ENCODE measurements at regions not wholly inside any gene's neighbourhood (a gene's known extent, or its start where the extent isn't known, plus 50 kb on each side); places are given as distances from the start of the nearest gene placed in this dataset.

GRCh38 chr5:165809914-165810313 is 2304.5 kb downstream of the MAT2B start:
- Histone ChIP-seq H3K36me3 (ENCODE audit: control insufficient read depth, insufficient read depth, low read length) (no peaks in the 10 kb centered on the region), H3K4me3 (ENCODE audit: low read length) (no peak overlapping the region), H3K9ac (ENCODE audit: low read length) (no peak overlapping the region), H3K4me1 (ENCODE audit: control insufficient read depth, insufficient read depth, low read length) (no peaks in the 10 kb centered on the region), H3K27ac (ENCODE audit: low read depth, low read length) (no peak overlapping the region), H3K27me3 (ENCODE audit: control insufficient read depth, insufficient read depth, low read length) (no peaks in the 10 kb centered on the region)

GRCh38 chr5:165829504-165829903 is 2324.1 kb downstream of the MAT2B start:
- Histone ChIP-seq H3K36me3 (ENCODE audit: control insufficient read depth, insufficient read depth, low read length) (no peaks in the 10 kb centered on the region), H3K27ac (ENCODE audit: low read depth, low read length) (no peak overlapping the region), H3K9ac (ENCODE audit: low read length) (no peak overlapping the region), H3K27me3 (ENCODE audit: control insufficient read depth, insufficient read depth, low read length) (no peaks in the 10 kb centered on the region), H3K4me3 (ENCODE audit: low read length) (no peak overlapping the region), H3K4me1 (ENCODE audit: control insufficient read depth, insufficient read depth, low read length) (no peaks in the 10 kb centered on the region)

- Histone ChIP-seq H3K4me1 (ENCODE audit: control insufficient read depth, insufficient read depth, low read length) (no peaks in the 10 kb centered on the region), H3K9ac (ENCODE audit: low read length) (no peak overlapping the region), H3K27me3 (ENCODE audit: control insufficient read depth, insufficient read depth, low read length) (no peaks in the 10 kb centered on the region), H3K36me3 (ENCODE audit: control insufficient read depth, insufficient read depth, low read length) (no peaks in the 10 kb centered on the region), H3K4me3 (ENCODE audit: low read length) (no peak overlapping the region), H3K27ac (ENCODE audit: low read depth, low read length) (no peak overlapping the region)
These were observed 2329.5 kb downstream of the MAT2B start for GRCh38 chr5:165834891-165835290.

- Histone ChIP-seq H3K9ac (ENCODE audit: low read length) (no peak overlapping the region), H3K4me1 (ENCODE audit: control insufficient read depth, insufficient read depth, low read length) (no peaks in the 10 kb centered on the region), H3K27ac (ENCODE audit: low read depth, low read length) (no peak overlapping the region), H3K4me3 (ENCODE audit: low read length) (no peak overlapping the region), H3K27me3 (ENCODE audit: control insufficient read depth, insufficient read depth, low read length) (no peaks in the 10 kb centered on the region), H3K36me3 (ENCODE audit: control insufficient read depth, insufficient read depth, low read length) (no peaks in the 10 kb centered on the region)
These were observed 2330.6 kb downstream of the MAT2B start for GRCh38 chr5:165836046-165836445.

GRCh38 chr5:165837286-165837685 is 2331.9 kb downstream of the MAT2B start:
- no peak overlapping the region for H3K9ac ChIP-seq (ENCODE audit: low read length)
- no peak overlapping the region for H3K4me3 ChIP-seq (ENCODE audit: low read length)
- H3K27ac ChIP-seq (ENCODE audit: low read depth, low read length), result no peak overlapping the region
- H3K27me3 ChIP-seq (ENCODE audit: control insufficient read depth, insufficient read depth, low read length), result no peaks in the 10 kb centered on the region
- no peaks in the 10 kb centered on the region for H3K4me1 ChIP-seq (ENCODE audit: control insufficient read depth, insufficient read depth, low read length)
- H3K36me3 ChIP-seq (ENCODE audit: control insufficient read depth, insufficient read depth, low read length), result no peaks in the 10 kb centered on the region

GRCh38 chr5:165844571-165844970 is 2339.2 kb downstream of the MAT2B start:
- no peak overlapping the region for H3K4me3 ChIP-seq (ENCODE audit: low read length)
- H3K27ac ChIP-seq (ENCODE audit: low read depth, low read length), result no peak overlapping the region
- no peak overlapping the region for H3K9ac ChIP-seq (ENCODE audit: low read length)
- H3K36me3 ChIP-seq (ENCODE audit: control insufficient read depth, insufficient read depth, low read length), result no peaks in the 10 kb centered on the region
- no peaks in the 10 kb centered on the region for H3K27me3 ChIP-seq (ENCODE audit: control insufficient read depth, insufficient read depth, low read length)
- no peaks in the 10 kb centered on the region for H3K4me1 ChIP-seq (ENCODE audit: control insufficient read depth, insufficient read depth, low read length)

- no peak overlapping the region for H3K9ac ChIP-seq (ENCODE audit: low read length)
- H3K27me3 ChIP-seq (ENCODE audit: control insufficient read depth, insufficient read depth, low read length), result no peaks in the 10 kb centered on the region
- no peaks in the 10 kb centered on the region for H3K4me1 ChIP-seq (ENCODE audit: control insufficient read depth, insufficient read depth, low read length)
- no peaks in the 10 kb centered on the region for H3K36me3 ChIP-seq (ENCODE audit: control insufficient read depth, insufficient read depth, low read length)
- H3K4me3 ChIP-seq (ENCODE audit: low read length), result no peak overlapping the region
- H3K27ac ChIP-seq (ENCODE audit: low read depth, low read length), result no peak overlapping the region
These were observed 2352.7 kb downstream of the MAT2B start for GRCh38 chr5:165858118-165858517.

- Histone ChIP-seq H3K27ac (ENCODE audit: low read depth, low read length) (no peak overlapping the region), H3K4me1 (ENCODE audit: control insufficient read depth, insufficient read depth, low read length) (no peaks in the 10 kb centered on the region), H3K4me3 (ENCODE audit: low read length) (no peak overlapping the region), H3K27me3 (ENCODE audit: control insufficient read depth, insufficient read depth, low read length) (no peaks in the 10 kb centered on the region), H3K9ac (ENCODE audit: low read length) (no peak overlapping the region), H3K36me3 (ENCODE audit: control insufficient read depth, insufficient read depth, low read length) (no peaks in the 10 kb centered on the region)
These were observed 2353.8 kb downstream of the MAT2B start for GRCh38 chr5:165859251-165859650.

GRCh38 chr5:165863239-165863638 is 2357.8 kb downstream of the MAT2B start:
- Histone ChIP-seq H3K9ac (ENCODE audit: low read length) (no peak overlapping the region), H3K4me1 (ENCODE audit: control insufficient read depth, insufficient read depth, low read length) (no peaks in the 10 kb centered on the region), H3K4me3 (ENCODE audit: low read length) (no peak overlapping the region), H3K27ac (ENCODE audit: low read depth, low read length) (no peak overlapping the region), H3K36me3 (ENCODE audit: control insufficient read depth, insufficient read depth, low read length) (no peaks in the 10 kb centered on the region), H3K27me3 (ENCODE audit: control insufficient read depth, insufficient read depth, low read length) (no peaks in the 10 kb centered on the region)

- H3K9ac ChIP-seq (ENCODE audit: low read length), result no peak overlapping the region
- H3K27ac ChIP-seq (ENCODE audit: low read depth, low read length), result no peak overlapping the region
- no peak overlapping the region for H3K4me3 ChIP-seq (ENCODE audit: low read length)
- H3K36me3 ChIP-seq (ENCODE audit: control insufficient read depth, insufficient read depth, low read length), result no peaks in the 10 kb centered on the region
- no peaks in the 10 kb centered on the region for H3K4me1 ChIP-seq (ENCODE audit: control insufficient read depth, insufficient read depth, low read length)
- no peaks in the 10 kb centered on the region for H3K27me3 ChIP-seq (ENCODE audit: control insufficient read depth, insufficient read depth, low read length)
These were observed 2365.9 kb downstream of the MAT2B start for GRCh38 chr5:165871291-165871690.

GRCh38 chr5:165874851-165875250 is 2369.4 kb downstream of the MAT2B start:
- Histone ChIP-seq H3K27me3 (ENCODE audit: control insufficient read depth, insufficient read depth, low read length) (no peaks in the 10 kb centered on the region), H3K9ac (ENCODE audit: low read length) (no peak overlapping the region), H3K4me1 (ENCODE audit: control insufficient read depth, insufficient read depth, low read length) (no peaks in the 10 kb centered on the region), H3K36me3 (ENCODE audit: control insufficient read depth, insufficient read depth, low read length) (no peaks in the 10 kb centered on the region), H3K4me3 (ENCODE audit: low read length) (no peak overlapping the region), H3K27ac (ENCODE audit: low read depth, low read length) (no peak overlapping the region)

GRCh38 chr5:165876538-165876937 is 2371.1 kb downstream of the MAT2B start:
- no peaks in the 10 kb centered on the region for H3K36me3 ChIP-seq (ENCODE audit: control insufficient read depth, insufficient read depth, low read length)
- no peak overlapping the region for H3K9ac ChIP-seq (ENCODE audit: low read length)
- no peaks in the 10 kb centered on the region for H3K4me1 ChIP-seq (ENCODE audit: control insufficient read depth, insufficient read depth, low read length)
- H3K27me3 ChIP-seq (ENCODE audit: control insufficient read depth, insufficient read depth, low read length), result no peaks in the 10 kb centered on the region
- H3K4me3 ChIP-seq (ENCODE audit: low read length), result no peak overlapping the region
- no peak overlapping the region for H3K27ac ChIP-seq (ENCODE audit: low read depth, low read length)

GRCh38 chr5:165877475-165877874 is 2372.1 kb downstream of the MAT2B start:
- Histone ChIP-seq H3K4me3 (ENCODE audit: low read length) (no peak overlapping the region), H3K27me3 (ENCODE audit: control insufficient read depth, insufficient read depth, low read length) (no peaks in the 10 kb centered on the region), H3K9ac (ENCODE audit: low read length) (no peak overlapping the region), H3K27ac (ENCODE audit: low read depth, low read length) (no peak overlapping the region), H3K36me3 (ENCODE audit: control insufficient read depth, insufficient read depth, low read length) (no peaks in the 10 kb centered on the region), H3K4me1 (ENCODE audit: control insufficient read depth, insufficient read depth, low read length) (no peaks in the 10 kb centered on the region)

Data from rectal smooth muscle tissue (tissue), 1 donor.